ENCODE measurements at regions not wholly inside any gene's neighbourhood (a gene's known extent, or its start where the extent isn't known, plus 50 kb on each side); places are given as distances from the start of the nearest gene placed in this dataset.

- no peak overlapping the region for H2AFZ ChIP-seq (ENCODE audit: low read length)
- H2BK15ac ChIP-seq (ENCODE audit: low read length) = no peak overlapping the region
- no peak overlapping the region for H3K27ac ChIP-seq (replicated peaks; ENCODE audit: low read length)
- H3K4me2 ChIP-seq (ENCODE audit: insufficient read depth, low read length, poor library complexity, severe bottlenecking) = no peak overlapping the region
- H3K18ac ChIP-seq (ENCODE audit: low read length) = no peak overlapping the region
- no peak overlapping the region for H2BK5ac ChIP-seq (ENCODE audit: low read length)
- no peak overlapping the region for H3K9ac ChIP-seq (ENCODE audit: low read depth, low read length, poor library complexity)
- H3K36me3 ChIP-seq (replicated peaks in 1 of 2; ENCODE audit: control insufficient read depth in 2 of 2, insufficient read depth in 2 of 2, low read length in 2 of 2) = no peaks in the 10 kb centered on the region
- H3K4me1 ChIP-seq (ENCODE audit: control insufficient read depth in 2 of 2, insufficient read depth in 1 of 2, low read depth in 1 of 2, low read length in 2 of 2) = no peaks in the 10 kb centered on the region
- H2BK120ac ChIP-seq (ENCODE audit: low read depth, low read length) = no peak overlapping the region
- no peak overlapping the region for H3K14ac ChIP-seq (ENCODE audit: low read length)
- no peaks in the 10 kb centered on the region for H3K9me3 ChIP-seq (replicated peaks in 1 of 2; ENCODE audit: control insufficient read depth in 2 of 2, insufficient read depth in 1 of 2, low read depth in 1 of 2, low read length in 2 of 2)
- H3K4ac ChIP-seq (ENCODE audit: low read length) = no peak overlapping the region
- H4K91ac ChIP-seq (ENCODE audit: low read depth, low read length, poor library complexity) = no peak overlapping the region
- no peak for DNase-seq (ENCODE audit: low spot score)
- no peaks in the 10 kb centered on the region for H3K79me1 ChIP-seq (ENCODE audit: low read depth, low read length)
- no CpG with 5 or more reads among the region's 4 CpGs for WGBS, 2 donors (ENCODE audit: extremely low coverage in 2 of 2, insufficient read length in 2 of 2, insufficient replicate concordance in 1 of 2)
- H2AK5ac ChIP-seq (ENCODE audit: low read depth, low read length) = no peak overlapping the region
- no peak overlapping the region for H3K4me3 ChIP-seq (ENCODE audit: low read length in 2 of 2)
- H3K23ac ChIP-seq (ENCODE audit: low read depth, low read length, poor library complexity) = no peak overlapping the region
- H2BK12ac ChIP-seq (ENCODE audit: low read length) = no peak overlapping the region
- H3K27me3 ChIP-seq (ENCODE audit: control insufficient read depth in 3 of 3, insufficient read depth in 3 of 3, low read depth in 1 of 3, low read length in 3 of 3) = no peaks in the 10 kb centered on the region
- no peak overlapping the region for H4K8ac ChIP-seq (ENCODE audit: low read depth, low read length)
Observed at GRCh38 chr13:106139377-106139776, 396.1 kb downstream of the EFNB2 start.

- Histone ChIP-seq H3K27me3 (ENCODE audit: control insufficient read depth in 3 of 3, insufficient read depth in 3 of 3, low read depth in 1 of 3, low read length in 3 of 3) (no peaks in the 10 kb centered on the region), H2BK12ac (ENCODE audit: low read length) (no peak overlapping the region), H3K9me3 (replicated peaks in 1 of 2; ENCODE audit: control insufficient read depth in 2 of 2, insufficient read depth in 1 of 2, low read depth in 1 of 2, low read length in 2 of 2) (peaks cover 0 to under 1% of the 10 kb centered on the region in 2 donors), H3K79me1 (ENCODE audit: low read depth, low read length) (no peaks in the 10 kb centered on the region), H2BK120ac (ENCODE audit: low read depth, low read length) (no peak overlapping the region), H3K4me3 (ENCODE audit: low read length in 2 of 2) (no peak overlapping the region), H4K8ac (ENCODE audit: low read depth, low read length) (no peak overlapping the region), H3K23ac (ENCODE audit: low read depth, low read length, poor library complexity) (no peak overlapping the region), H2AFZ (ENCODE audit: low read length) (no peak overlapping the region), H3K18ac (ENCODE audit: low read length) (no peak overlapping the region), H3K36me3 (replicated peaks in 1 of 2; ENCODE audit: control insufficient read depth in 2 of 2, insufficient read depth in 2 of 2, low read length in 2 of 2) (no peaks in the 10 kb centered on the region), H3K9ac (ENCODE audit: low read depth, low read length, poor library complexity) (no peak overlapping the region), H3K14ac (ENCODE audit: low read length) (no peak overlapping the region), H3K27ac (replicated peaks; ENCODE audit: low read length) (no peak overlapping the region), H2AK5ac (ENCODE audit: low read depth, low read length) (no peak overlapping the region), H2BK5ac (ENCODE audit: low read length) (no peak overlapping the region), H2BK15ac (ENCODE audit: low read length) (no peak overlapping the region), H3K4ac (ENCODE audit: low read length) (no peak overlapping the region), H4K91ac (ENCODE audit: low read depth, low read length, poor library complexity) (no peak overlapping the region), H3K4me2 (ENCODE audit: insufficient read depth, low read length, poor library complexity, severe bottlenecking) (no peak overlapping the region), H3K4me1 (ENCODE audit: control insufficient read depth in 2 of 2, insufficient read depth in 1 of 2, low read depth in 1 of 2, low read length in 2 of 2) (no peaks in the 10 kb centered on the region)
- DNase-seq (ENCODE audit: low spot score) = no peak
Observed at GRCh38 chr13:106138620-106139019, 396.8 kb downstream of the EFNB2 start.

GRCh38 chr13:106133025-106133424 lies 402.4 kb downstream of the EFNB2 start:
- H3K18ac ChIP-seq (ENCODE audit: low read length) = no peak overlapping the region
- no peak overlapping the region for H3K27ac ChIP-seq (replicated peaks; ENCODE audit: low read length)
- DNase-seq (ENCODE audit: low spot score) = no peak
- H3K4me1 ChIP-seq (ENCODE audit: control insufficient read depth in 2 of 2, insufficient read depth in 1 of 2, low read depth in 1 of 2, low read length in 2 of 2) = no peaks in the 10 kb centered on the region
- no peak overlapping the region for H2BK15ac ChIP-seq (ENCODE audit: low read length)
- H2AFZ ChIP-seq (ENCODE audit: low read length) = no peak overlapping the region
- no peak overlapping the region for H4K91ac ChIP-seq (ENCODE audit: low read depth, low read length, poor library complexity)
- H2BK120ac ChIP-seq (ENCODE audit: low read depth, low read length) = no peak overlapping the region
- H3K9me3 ChIP-seq (replicated peaks in 1 of 2; ENCODE audit: control insufficient read depth in 2 of 2, insufficient read depth in 1 of 2, low read depth in 1 of 2, low read length in 2 of 2) = peaks cover 2 to 14% of the 10 kb centered on the region in 2 donors
- no peak overlapping the region for H3K4ac ChIP-seq (ENCODE audit: low read length)
- H3K4me3 ChIP-seq (ENCODE audit: low read length in 2 of 2) = no peak overlapping the region
- H2BK12ac ChIP-seq (ENCODE audit: low read length) = no peak overlapping the region
- H3K23ac ChIP-seq (ENCODE audit: low read depth, low read length, poor library complexity) = no peak overlapping the region
- no peak overlapping the region for H3K4me2 ChIP-seq (ENCODE audit: insufficient read depth, low read length, poor library complexity, severe bottlenecking)
- H2AK5ac ChIP-seq (ENCODE audit: low read depth, low read length) = no peak overlapping the region
- H4K8ac ChIP-seq (ENCODE audit: low read depth, low read length) = no peak overlapping the region
- no peak overlapping the region for H3K9ac ChIP-seq (ENCODE audit: low read depth, low read length, poor library complexity)
- H3K79me1 ChIP-seq (ENCODE audit: low read depth, low read length) = no peaks in the 10 kb centered on the region
- H3K27me3 ChIP-seq (ENCODE audit: control insufficient read depth in 3 of 3, insufficient read depth in 3 of 3, low read depth in 1 of 3, low read length in 3 of 3) = no peaks in the 10 kb centered on the region
- H3K14ac ChIP-seq (ENCODE audit: low read length) = no peak overlapping the region
- no peak overlapping the region for H2BK5ac ChIP-seq (ENCODE audit: low read length)
- WGBS, 2 donors (ENCODE audit: extremely low coverage in 2 of 2, insufficient read length in 2 of 2, insufficient replicate concordance in 1 of 2) = no CpG with 5 or more reads among the region's 2 CpGs
- H3K36me3 ChIP-seq (replicated peaks in 1 of 2; ENCODE audit: control insufficient read depth in 2 of 2, insufficient read depth in 2 of 2, low read length in 2 of 2) = no peaks in the 10 kb centered on the region

- no peak overlapping the region for H2BK120ac ChIP-seq (ENCODE audit: low read depth, low read length)
- no peak overlapping the region for H3K23ac ChIP-seq (ENCODE audit: low read depth, low read length, poor library complexity)
- H2AK5ac ChIP-seq (ENCODE audit: low read depth, low read length) = no peak overlapping the region
- H3K18ac ChIP-seq (ENCODE audit: low read length) = no peak overlapping the region
- H3K9me3 ChIP-seq (replicated peaks in 1 of 2; ENCODE audit: control insufficient read depth in 2 of 2, insufficient read depth in 1 of 2, low read depth in 1 of 2, low read length in 2 of 2) = peaks cover 2 to 14% of the 10 kb centered on the region in 2 donors
- no peak overlapping the region for H3K4ac ChIP-seq (ENCODE audit: low read length)
- H3K27me3 ChIP-seq (ENCODE audit: control insufficient read depth in 3 of 3, insufficient read depth in 3 of 3, low read depth in 1 of 3, low read length in 3 of 3) = no peaks in the 10 kb centered on the region
- H4K8ac ChIP-seq (ENCODE audit: low read depth, low read length) = no peak overlapping the region
- DNase-seq (ENCODE audit: low spot score) = no peak
- H3K79me1 ChIP-seq (ENCODE audit: low read depth, low read length) = no peaks in the 10 kb centered on the region
- H3K36me3 ChIP-seq (replicated peaks in 1 of 2; ENCODE audit: control insufficient read depth in 2 of 2, insufficient read depth in 2 of 2, low read length in 2 of 2) = no peaks in the 10 kb centered on the region
- H2AFZ ChIP-seq (ENCODE audit: low read length) = no peak overlapping the region
- H3K9ac ChIP-seq (ENCODE audit: low read depth, low read length, poor library complexity) = no peak overlapping the region
- H2BK5ac ChIP-seq (ENCODE audit: low read length) = no peak overlapping the region
- H2BK12ac ChIP-seq (ENCODE audit: low read length) = no peak overlapping the region
- H2BK15ac ChIP-seq (ENCODE audit: low read length) = no peak overlapping the region
- no peak overlapping the region for H4K91ac ChIP-seq (ENCODE audit: low read depth, low read length, poor library complexity)
- H3K27ac ChIP-seq (replicated peaks; ENCODE audit: low read length) = no peak overlapping the region
- H3K14ac ChIP-seq (ENCODE audit: low read length) = no peak overlapping the region
- no peak overlapping the region for H3K4me2 ChIP-seq (ENCODE audit: insufficient read depth, low read length, poor library complexity, severe bottlenecking)
- no peaks in the 10 kb centered on the region for H3K4me1 ChIP-seq (ENCODE audit: control insufficient read depth in 2 of 2, insufficient read depth in 1 of 2, low read depth in 1 of 2, low read length in 2 of 2)
- no CpG with 5 or more reads among the region's 1 CpG for WGBS, 2 donors (ENCODE audit: extremely low coverage in 2 of 2, insufficient read length in 2 of 2, insufficient replicate concordance in 1 of 2)
- H3K4me3 ChIP-seq (ENCODE audit: low read length in 2 of 2) = no peak overlapping the region
Observed at GRCh38 chr13:106132216-106132615, 403.2 kb downstream of the EFNB2 start.

All from neuronal stem cell (in vitro differentiated cells).